Activated T-cell treated with anti-CD3 and anti-CD28 coated beads, Interleukin-2, amount 50 U/mL, for 24 hours (primary cell): ENCODE measurements at regions not wholly inside any gene's neighbourhood (a gene's known extent, or its start where the extent isn't known, plus 50 kb on each side); places are given as distances from the start of the nearest gene placed in this dataset.

Experiments
- DNase-seq: peaks from one replicate; pipeline ENCODE4 v3.0.0-alpha.2; 2020
- H3K27ac Mint-ChIP-seq: 2 replicates; pipeline ENCODE4 v1.8.0; 2020; ENCODE audit warnings: mild to moderate bottlenecking, mixed read lengths
- H3K27me3 Mint-ChIP-seq: 2 replicates; pipeline ENCODE4 v1.8.0; 2020; ENCODE audit warnings: mixed read lengths
- H3K36me3 Mint-ChIP-seq: 2 replicates; pipeline ENCODE4 v1.8.0; 2020; ENCODE audit warnings: low read depth, mixed read lengths
- H3K4me1 Mint-ChIP-seq: 2 replicates; pipeline ENCODE4 v1.8.0; 2020; ENCODE audit warnings: low read depth, mixed read lengths
- H3K4me3 Mint-ChIP-seq: 2 replicates; pipeline ENCODE4 v1.8.0; 2020; ENCODE audit warnings: mild to moderate bottlenecking, moderate library complexity, mixed read lengths
- H3K9me3 Mint-ChIP-seq: 2 replicates; pipeline ENCODE4 v1.8.0; 2020; ENCODE audit warnings: mixed read lengths

- Mint-ChIP-seq H3K27me3 (no peaks in the 10 kb centered on the region), H3K9me3 (peaks cover 3% of the 10 kb centered on the region), H3K4me3 (no peak overlapping the region), H3K4me1 (no peaks in the 10 kb centered on the region), H3K27ac (no peak overlapping the region), H3K36me3 (no peaks in the 10 kb centered on the region)
- DNase-seq: no peak
Observed at GRCh38 chr19:30307191-30307974, 64.8 kb upstream of the ZNF536 start.

GRCh38 chr19:30309176-30309575 lies 63.0 kb upstream of the ZNF536 start:
- no peak for DNase-seq
- Mint-ChIP-seq H3K27me3 (no peaks in the 10 kb centered on the region), H3K4me3 (no peak overlapping the region), H3K4me1 (no peaks in the 10 kb centered on the region), H3K36me3 (no peaks in the 10 kb centered on the region), H3K27ac (no peak overlapping the region), H3K9me3 (peaks cover 3% of the 10 kb centered on the region)

GRCh38 chr19:30309905-30310601 lies 62.1 kb upstream of the ZNF536 start:
- H3K4me1 Mint-ChIP-seq: no peaks in the 10 kb centered on the region
- H3K27me3 Mint-ChIP-seq: no peaks in the 10 kb centered on the region
- H3K4me3 Mint-ChIP-seq: no peak overlapping the region
- peaks cover 4% of the 10 kb centered on the region for H3K9me3 Mint-ChIP-seq
- DNase-seq: no peak
- H3K27ac Mint-ChIP-seq: no peak overlapping the region
- no peaks in the 10 kb centered on the region for H3K36me3 Mint-ChIP-seq

GRCh38 chr19:30310602-30311263 lies 61.5 kb upstream of the ZNF536 start:
- no peak for DNase-seq
- Mint-ChIP-seq H3K27ac (no peak overlapping the region), H3K4me3 (no peak overlapping the region), H3K4me1 (no peaks in the 10 kb centered on the region), H3K9me3 (peaks cover 6% of the 10 kb centered on the region), H3K27me3 (no peaks in the 10 kb centered on the region), H3K36me3 (no peaks in the 10 kb centered on the region)

- Mint-ChIP-seq H3K4me1 (no peaks in the 10 kb centered on the region), H3K36me3 (no peaks in the 10 kb centered on the region)
Observed at GRCh38 chr19:30311911-30312310, 60.3 kb upstream of the ZNF536 start.

GRCh38 chr19:30312582-30313352 lies 59.4 kb upstream of the ZNF536 start:
- H3K27ac Mint-ChIP-seq: no peak overlapping the region

More at GRCh38 chr19:30311911-30312310, 60.3 kb upstream of the ZNF536 start:
- peaks cover 14% of the 10 kb centered on the region for H3K9me3 Mint-ChIP-seq
- H3K27ac Mint-ChIP-seq: no peak overlapping the region
- no peak overlapping the region for H3K4me3 Mint-ChIP-seq
- no peaks in the 10 kb centered on the region for H3K27me3 Mint-ChIP-seq
- no peak for DNase-seq

GRCh38 chr19:30313353-30313750 lies 58.8 kb upstream of the ZNF536 start:
- Mint-ChIP-seq H3K9me3 (peaks cover 11% of the 10 kb centered on the region), H3K4me3 (no peak overlapping the region), H3K36me3 (no peaks in the 10 kb centered on the region), H3K27ac (no peak overlapping the region), H3K4me1 (no peaks in the 10 kb centered on the region), H3K27me3 (no peaks in the 10 kb centered on the region)
- no peak for DNase-seq

More at GRCh38 chr19:30312582-30313352, 59.4 kb upstream of the ZNF536 start:
- DNase-seq: no peak
- no peaks in the 10 kb centered on the region for H3K27me3 Mint-ChIP-seq
- H3K9me3 Mint-ChIP-seq: peaks cover 14% of the 10 kb centered on the region
- H3K4me3 Mint-ChIP-seq: no peak overlapping the region
- H3K36me3 Mint-ChIP-seq: no peaks in the 10 kb centered on the region
- no peaks in the 10 kb centered on the region for H3K4me1 Mint-ChIP-seq

GRCh38 chr19:30314056-30314804 lies 58.0 kb upstream of the ZNF536 start:
- Mint-ChIP-seq H3K9me3 (peaks cover 11% of the 10 kb centered on the region), H3K27me3 (no peaks in the 10 kb centered on the region), H3K4me1 (no peaks in the 10 kb centered on the region), H3K36me3 (no peaks in the 10 kb centered on the region), H3K4me3 (no peak overlapping the region), H3K27ac (no peak overlapping the region)
- DNase-seq: no peak

- Mint-ChIP-seq H3K4me3 (no peak overlapping the region), H3K27me3 (no peaks in the 10 kb centered on the region), H3K9me3 (peaks cover 11% of the 10 kb centered on the region), H3K27ac (no peak overlapping the region), H3K4me1 (no peaks in the 10 kb centered on the region), H3K36me3 (no peaks in the 10 kb centered on the region)
- DNase-seq: no peak
Observed at GRCh38 chr19:30314805-30315155, 57.4 kb upstream of the ZNF536 start.

GRCh38 chr19:30315159-30315558 lies 57.0 kb upstream of the ZNF536 start:
- no peak for DNase-seq
- Mint-ChIP-seq H3K27me3 (no peaks in the 10 kb centered on the region), H3K36me3 (no peaks in the 10 kb centered on the region), H3K4me3 (no peak overlapping the region), H3K27ac (no peak overlapping the region), H3K9me3 (peaks cover 11% of the 10 kb centered on the region), H3K4me1 (no peaks in the 10 kb centered on the region)

- Mint-ChIP-seq H3K4me1 (no peaks in the 10 kb centered on the region), H3K36me3 (no peaks in the 10 kb centered on the region), H3K27me3 (no peaks in the 10 kb centered on the region), H3K27ac (no peak overlapping the region), H3K9me3 (peaks cover 11% of the 10 kb centered on the region), H3K4me3 (no peak overlapping the region)
- DNase-seq: no peak
Observed at GRCh38 chr19:30316000-30316491, 56.1 kb upstream of the ZNF536 start.

- Mint-ChIP-seq H3K36me3 (no peaks in the 10 kb centered on the region), H3K27me3 (no peaks in the 10 kb centered on the region), H3K4me1 (no peaks in the 10 kb centered on the region), H3K4me3 (no peak overlapping the region), H3K9me3 (peaks cover 11% of the 10 kb centered on the region), H3K27ac (no peak overlapping the region)
- DNase-seq: no peak
Observed at GRCh38 chr19:30316560-30317106, 55.6 kb upstream of the ZNF536 start.

GRCh38 chr19:30317403-30317802 lies 54.8 kb upstream of the ZNF536 start:
- H3K9me3 Mint-ChIP-seq: peaks cover 11% of the 10 kb centered on the region
- no peak for DNase-seq
- no peaks in the 10 kb centered on the region for H3K27me3 Mint-ChIP-seq
- H3K4me1 Mint-ChIP-seq: no peaks in the 10 kb centered on the region
- H3K27ac Mint-ChIP-seq: no peak overlapping the region
- no peaks in the 10 kb centered on the region for H3K36me3 Mint-ChIP-seq
- no peak overlapping the region for H3K4me3 Mint-ChIP-seq
